ENCODE measurements at regions not wholly inside any gene's neighbourhood (a gene's known extent, or its start where the extent isn't known, plus 50 kb on each side); places are given as distances from the start of the nearest gene placed in this dataset.

GRCh38 chr7:11232462-11232861 is 258.8 kb downstream of the PHF14 start:
- no peak for TF ChIP-seq CTCF (IDR thresholded peaks at IDR 0.05; ENCODE audit: insufficient read depth, low read depth, low read length)
- TF ChIP-seq EZH2 (IDR thresholded peaks at IDR 0.05; ENCODE audit: insufficient read depth, low read length): no peak

All from astrocyte (in vitro differentiated cells and primary cell).